GM23338 (cell line): ENCODE measurements at regions not wholly inside any gene's neighbourhood (a gene's known extent, or its start where the extent isn't known, plus 50 kb on each side); places are given as distances from the start of the nearest gene placed in this dataset.

Experiments
- ATAC-seq: fragments of 200-7000 bp; cut with Tn5 transposase; 3 replicates; pipeline ENCODE4 v1.9.1; 2020
- DNase-seq: peaks from one replicate; pipeline ENCODE4 v3.0.0-alpha.2; 2015; ENCODE audit warnings: low spot score
- H2AFZ ChIP-seq: fragments of 200-600 bp; sonication (generic); 2 replicates; pipeline ENCODE4 v1.8.0; 2016; ENCODE audit warnings: antibody characterized with exemption, mild to moderate bottlenecking, moderate library complexity
- H3F3A ChIP-seq: fragments of 200-600 bp; sonication (generic); replicated peaks from 2 replicates; pipeline ENCODE4 v1.8.0; 2017; ENCODE audit warnings: antibody characterized with exemption, mixed run types, low read depth
- H3K27ac ChIP-seq: fragments of 200-600 bp; sonication (generic); 2 replicates; pipeline ENCODE4 v1.6.1; 2016; ENCODE audit warnings: low read depth
- H3K27me3 ChIP-seq: fragments of 200-600 bp; sonication (generic); 2 replicates; pipeline ENCODE4 v1.8.0; 2016; ENCODE audit warnings: mild to moderate bottlenecking, mixed run types, moderate library complexity; ENCODE audit not compliant: insufficient read depth
- H3K36me3 ChIP-seq: fragments of 200-600 bp; sonication (generic); 2 replicates; pipeline ENCODE4 v1.8.0; 2016; ENCODE audit warnings: mild to moderate bottlenecking; ENCODE audit not compliant: insufficient read depth
- H3K4me1 ChIP-seq: fragments of 200-600 bp; sonication (generic); 2 replicates; pipeline ENCODE4 v1.8.0; 2016; ENCODE audit warnings: mild to moderate bottlenecking, moderate library complexity; ENCODE audit not compliant: insufficient read depth
- H3K4me2 ChIP-seq: fragments of 200-600 bp; sonication (generic); 2 replicates; pipeline ENCODE4 v1.7.1; 2017; ENCODE audit warnings: mixed run types
- H3K4me3 ChIP-seq: fragments of 200-600 bp; sonication (generic); 2 replicates; pipeline ENCODE4 v1.6.1; 2016; ENCODE audit warnings: mixed run types
- H3K79me2 ChIP-seq: fragments of 200-600 bp; sonication (generic); replicated peaks from 2 replicates; pipeline ENCODE4 v1.8.0; 2017; ENCODE audit warnings: mild to moderate bottlenecking; ENCODE audit not compliant: insufficient read depth
- H3K9me2 ChIP-seq: fragments of 200-600 bp; sonication (generic); 2 replicates; pipeline ENCODE4 v1.8.0; 2017; ENCODE audit not compliant: insufficient read depth
- H4K20me1 ChIP-seq: fragments of 200-600 bp; sonication (generic); replicated peaks from 2 replicates; pipeline ENCODE4 v1.8.0; 2017; ENCODE audit warnings: mild to moderate bottlenecking; ENCODE audit not compliant: insufficient read depth
- H3K27ac Mint-ChIP-seq: 2 replicates; pipeline ENCODE4 v1.8.0; 2020; ENCODE audit warnings: inconsistent platforms, mild to moderate bottlenecking, moderate library complexity, mixed read lengths
- H3K27me3 Mint-ChIP-seq: 3 replicates; pipeline ENCODE4 v1.8.0; 2022; ENCODE audit warnings: low read depth, mild to moderate bottlenecking, moderate library complexity, mixed read lengths, inconsistent platforms; ENCODE audit not compliant: insufficient read depth, poor library complexity
- H3K36me3 Mint-ChIP-seq: 3 replicates; pipeline ENCODE4 v1.8.0; 2021; ENCODE audit warnings: low read depth, mild to moderate bottlenecking, inconsistent platforms, moderate library complexity, mixed read lengths
- H3K4me1 Mint-ChIP-seq: 3 replicates; pipeline ENCODE4 v1.8.0; 2020; ENCODE audit warnings: mild to moderate bottlenecking, inconsistent platforms, mixed read lengths
- H3K4me3 Mint-ChIP-seq: 3 replicates; pipeline ENCODE4 v1.8.0; 2021; ENCODE audit warnings: moderate library complexity, mild to moderate bottlenecking, inconsistent platforms, mixed read lengths
- H3K9me3 Mint-ChIP-seq: 3 replicates; pipeline ENCODE4 v1.8.0; 2020; ENCODE audit warnings: moderate library complexity, mild to moderate bottlenecking, inconsistent platforms, mixed read lengths
- EZH2 ChIP-seq: fragments of 200-600 bp; sonication (generic); IDR thresholded peaks from one replicate; pipeline ENCODE4 v1.8.0; 2017; ENCODE audit warnings: antibody characterized with exemption, mild to moderate bottlenecking, low read depth; ENCODE audit not compliant: unreplicated experiment
- EZH2phosphoT487 ChIP-seq: fragments of 200-600 bp; sonication (generic); IDR thresholded peaks from one replicate; pipeline ENCODE4 v1.8.1; 2018; ENCODE audit warnings: antibody characterized with exemption; ENCODE audit not compliant: unreplicated experiment
- JUNB ChIP-seq: IDR thresholded peaks from one replicate; pipeline ENCODE4 v1.6.1; 2016; ENCODE audit warnings: antibody characterized with exemption; ENCODE audit not compliant: unreplicated experiment
- NANOG ChIP-seq: IDR thresholded peaks from 2 replicates; pipeline ENCODE4 v1.6.1; 2016; ENCODE audit warnings: antibody characterized with exemption, borderline replicate concordance
- POLR2AphosphoS5 ChIP-seq: IDR thresholded peaks from 2 replicates; pipeline ENCODE4 v1.6.1; 2016; ENCODE audit warnings: antibody characterized with exemption, low read depth
- ZNF114 ChIP-seq: fragments of 250-450 bp; sonication (Bioruptor Pico); IDR thresholded peaks from 2 replicates; pipeline ENCODE4 v1.5.0; 2020; ENCODE audit warnings: mild to moderate bottlenecking, moderate library complexity
- ZNF331 ChIP-seq: fragments of 250-450 bp; sonication (Bioruptor Pico); IDR thresholded peaks from 2 replicates; pipeline ENCODE4 v1.5.0; 2020; ENCODE audit warnings: low read depth, mild to moderate bottlenecking, moderate library complexity
- TF ChIP-seq, protein P1 (sequence below): IDR thresholded peaks from 2 replicates; pipeline ENCODE4 v1.6.1; 2016; ENCODE audit warnings: antibody characterized with exemption
- TF ChIP-seq, protein P2 (sequence below), 2 experiments: fragments of 200-600 bp in 1 of 2; sonication (generic) in 1 of 2; conservative IDR thresholded peaks; 2 replicates each; pipeline versions ENCODE4 v1.5.1 to v1.6.1; 2016 to 2017; ENCODE audit warnings: antibody characterized with exemption in 2 of 2, low read depth in 2 of 2, mild to moderate bottlenecking in 2 of 2, moderate library complexity in 1 of 2
- TF ChIP-seq, protein P3 (sequence below): IDR thresholded peaks from one replicate; pipeline ENCODE4 v1.6.1; 2018; ENCODE audit warnings: antibody characterized with exemption; ENCODE audit not compliant: unreplicated experiment

DNA sequence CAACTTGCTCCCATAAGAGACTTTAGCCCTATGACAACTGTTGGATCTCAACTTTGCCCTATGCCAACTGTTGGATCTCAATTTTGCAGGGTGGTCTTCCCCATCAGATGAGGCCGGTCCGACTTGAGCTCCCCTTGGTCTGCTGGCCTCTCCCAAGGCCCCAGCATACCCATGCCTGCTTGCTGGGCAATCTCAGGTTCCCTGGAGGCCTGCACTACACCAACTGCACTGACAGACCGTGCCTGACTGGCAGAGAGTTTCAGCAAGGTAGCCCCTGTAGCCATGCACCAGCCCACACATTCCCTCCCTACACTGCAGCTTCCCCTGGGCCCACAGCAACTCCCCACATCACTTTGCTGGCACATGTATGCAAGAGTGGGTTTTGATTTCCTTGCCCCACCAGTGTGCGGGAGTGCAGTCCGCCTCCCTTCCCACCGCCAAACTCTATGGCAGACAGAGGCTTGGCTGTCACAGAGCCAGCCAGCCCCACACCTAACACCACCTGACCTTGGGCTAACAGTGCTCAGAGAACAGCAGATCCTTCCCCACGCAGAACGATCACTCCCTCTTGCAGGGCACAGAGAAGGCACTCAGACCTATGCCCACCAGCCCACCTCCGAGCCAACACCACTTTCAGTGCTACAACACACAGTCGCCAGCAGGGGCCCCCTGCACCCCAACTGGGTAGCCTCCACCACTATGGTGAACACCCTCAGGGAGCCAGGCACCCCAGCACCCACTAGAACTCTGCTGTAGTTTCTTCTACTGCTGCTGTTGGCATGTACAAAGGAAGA, 279.9 kb upstream of the COX7C start:
- Mint-ChIP-seq H3K4me1 (no peaks in the 10 kb centered on the region), H3K36me3 (no peaks in the 10 kb centered on the region), H3K27me3 (peaks cover 2% of the 10 kb centered on the region), H3K9me3 (no peaks in the 10 kb centered on the region), H3K27ac (no peak overlapping the region), H3K4me3 (no peak overlapping the region)
- Histone ChIP-seq H3K27ac (no peak overlapping the region), H3K36me3 (no peaks in the 10 kb centered on the region), H3K9me2 (no peaks in the 10 kb centered on the region), H3K4me1 (no peaks in the 10 kb centered on the region), H3K4me2 (no peak overlapping the region), H3K27me3 (no peaks in the 10 kb centered on the region), H2AFZ (peak overlapping the region; percentile 73), H3F3A (no peaks in the 10 kb centered on the region), H4K20me1 (no peaks in the 10 kb centered on the region), H3K79me2 (no peaks in the 10 kb centered on the region), H3K4me3 (no peak overlapping the region)
- TF ChIP-seq, protein P1, sequence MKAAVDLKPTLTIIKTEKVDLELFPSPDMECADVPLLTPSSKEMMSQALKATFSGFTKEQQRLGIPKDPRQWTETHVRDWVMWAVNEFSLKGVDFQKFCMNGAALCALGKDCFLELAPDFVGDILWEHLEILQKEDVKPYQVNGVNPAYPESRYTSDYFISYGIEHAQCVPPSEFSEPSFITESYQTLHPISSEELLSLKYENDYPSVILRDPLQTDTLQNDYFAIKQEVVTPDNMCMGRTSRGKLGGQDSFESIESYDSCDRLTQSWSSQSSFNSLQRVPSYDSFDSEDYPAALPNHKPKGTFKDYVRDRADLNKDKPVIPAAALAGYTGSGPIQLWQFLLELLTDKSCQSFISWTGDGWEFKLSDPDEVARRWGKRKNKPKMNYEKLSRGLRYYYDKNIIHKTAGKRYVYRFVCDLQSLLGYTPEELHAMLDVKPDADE, result no peak
- TF ChIP-seq POLR2AphosphoS5 (no peak), ZNF331 (CRISPR knock-in tag) (no peak), EZH2phosphoT487 (no peak), JUNB (no peak)
- TF ChIP-seq, protein P2, sequence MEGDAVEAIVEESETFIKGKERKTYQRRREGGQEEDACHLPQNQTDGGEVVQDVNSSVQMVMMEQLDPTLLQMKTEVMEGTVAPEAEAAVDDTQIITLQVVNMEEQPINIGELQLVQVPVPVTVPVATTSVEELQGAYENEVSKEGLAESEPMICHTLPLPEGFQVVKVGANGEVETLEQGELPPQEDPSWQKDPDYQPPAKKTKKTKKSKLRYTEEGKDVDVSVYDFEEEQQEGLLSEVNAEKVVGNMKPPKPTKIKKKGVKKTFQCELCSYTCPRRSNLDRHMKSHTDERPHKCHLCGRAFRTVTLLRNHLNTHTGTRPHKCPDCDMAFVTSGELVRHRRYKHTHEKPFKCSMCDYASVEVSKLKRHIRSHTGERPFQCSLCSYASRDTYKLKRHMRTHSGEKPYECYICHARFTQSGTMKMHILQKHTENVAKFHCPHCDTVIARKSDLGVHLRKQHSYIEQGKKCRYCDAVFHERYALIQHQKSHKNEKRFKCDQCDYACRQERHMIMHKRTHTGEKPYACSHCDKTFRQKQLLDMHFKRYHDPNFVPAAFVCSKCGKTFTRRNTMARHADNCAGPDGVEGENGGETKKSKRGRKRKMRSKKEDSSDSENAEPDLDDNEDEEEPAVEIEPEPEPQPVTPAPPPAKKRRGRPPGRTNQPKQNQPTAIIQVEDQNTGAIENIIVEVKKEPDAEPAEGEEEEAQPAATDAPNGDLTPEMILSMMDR (conservative IDR thresholded peaks at IDR 0.05; ENCODE audit: low read depth in 2 of 2), result peak; percentile 57 to 73
- ATAC-seq (peak; percentile 99), DNase-seq (peak; percentile 64)

DNA sequence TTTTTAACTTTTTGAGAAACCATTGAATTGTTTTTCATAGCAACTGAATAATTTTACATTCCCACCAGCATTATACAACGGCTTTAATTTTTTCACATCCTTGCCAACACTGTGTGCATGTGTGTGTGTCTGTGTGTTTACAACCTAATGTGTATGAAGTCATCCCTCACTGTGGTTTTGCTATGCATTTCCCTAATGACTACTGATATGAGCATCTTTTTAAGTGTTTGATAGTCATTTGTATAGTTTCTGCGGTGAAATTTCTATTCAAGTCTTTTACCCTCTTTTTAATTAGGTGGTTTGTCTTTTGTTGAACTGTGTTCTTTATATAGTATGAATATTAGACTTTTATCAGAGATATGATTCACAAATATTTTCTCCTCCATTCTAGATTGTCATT, 263.1 kb upstream of the COX7C start:
- Histone ChIP-seq H3K79me2 (no peaks in the 10 kb centered on the region), H2AFZ (no peak overlapping the region), H3K36me3 (no peaks in the 10 kb centered on the region), H3K4me2 (no peak overlapping the region), H3K27ac (no peak overlapping the region), H3F3A (no peaks in the 10 kb centered on the region), H3K4me1 (no peaks in the 10 kb centered on the region), H3K4me3 (no peak overlapping the region), H3K9me2 (no peaks in the 10 kb centered on the region), H3K27me3 (no peaks in the 10 kb centered on the region), H4K20me1 (no peaks in the 10 kb centered on the region)
- H3K27me3 Mint-ChIP-seq, result no peaks in the 10 kb centered on the region
- no peaks in the 10 kb centered on the region for H3K36me3 Mint-ChIP-seq
- no peak overlapping the region for H3K4me3 Mint-ChIP-seq
- TF ChIP-seq JUNB, result no peak
- no peaks in the 10 kb centered on the region for H3K4me1 Mint-ChIP-seq
- no peak for ATAC-seq
- H3K27ac Mint-ChIP-seq, result no peak overlapping the region
- H3K9me3 Mint-ChIP-seq, result no peaks in the 10 kb centered on the region
- no peak for DNase-seq

DNA sequence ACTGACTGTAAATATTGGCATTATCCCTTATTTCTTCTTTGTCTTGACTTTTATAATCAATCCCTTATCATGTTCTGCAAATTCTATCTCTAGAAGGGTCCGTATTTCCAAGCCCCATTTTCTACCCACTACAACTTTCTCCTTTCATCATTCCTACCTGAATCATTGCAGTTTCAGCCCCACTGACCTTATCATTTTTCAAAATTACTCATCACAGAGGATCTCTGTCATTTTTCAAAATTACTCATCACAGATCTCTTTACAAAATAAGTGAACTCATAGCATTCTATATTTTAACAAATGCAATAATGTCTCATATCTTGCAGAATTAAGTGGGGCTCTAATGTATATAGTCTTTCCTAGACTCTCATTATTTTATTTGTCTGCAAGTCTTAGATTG, 256.9 kb upstream of the COX7C start:
- ATAC-seq (no peak), DNase-seq (no peak)
- no peak for TF ChIP-seq EZH2
- TF ChIP-seq NANOG, result no peak
- no peak for TF ChIP-seq ZNF114 (CRISPR knock-in tag)
- no peak for TF ChIP-seq EZH2phosphoT487
- TF ChIP-seq, protein P3, sequence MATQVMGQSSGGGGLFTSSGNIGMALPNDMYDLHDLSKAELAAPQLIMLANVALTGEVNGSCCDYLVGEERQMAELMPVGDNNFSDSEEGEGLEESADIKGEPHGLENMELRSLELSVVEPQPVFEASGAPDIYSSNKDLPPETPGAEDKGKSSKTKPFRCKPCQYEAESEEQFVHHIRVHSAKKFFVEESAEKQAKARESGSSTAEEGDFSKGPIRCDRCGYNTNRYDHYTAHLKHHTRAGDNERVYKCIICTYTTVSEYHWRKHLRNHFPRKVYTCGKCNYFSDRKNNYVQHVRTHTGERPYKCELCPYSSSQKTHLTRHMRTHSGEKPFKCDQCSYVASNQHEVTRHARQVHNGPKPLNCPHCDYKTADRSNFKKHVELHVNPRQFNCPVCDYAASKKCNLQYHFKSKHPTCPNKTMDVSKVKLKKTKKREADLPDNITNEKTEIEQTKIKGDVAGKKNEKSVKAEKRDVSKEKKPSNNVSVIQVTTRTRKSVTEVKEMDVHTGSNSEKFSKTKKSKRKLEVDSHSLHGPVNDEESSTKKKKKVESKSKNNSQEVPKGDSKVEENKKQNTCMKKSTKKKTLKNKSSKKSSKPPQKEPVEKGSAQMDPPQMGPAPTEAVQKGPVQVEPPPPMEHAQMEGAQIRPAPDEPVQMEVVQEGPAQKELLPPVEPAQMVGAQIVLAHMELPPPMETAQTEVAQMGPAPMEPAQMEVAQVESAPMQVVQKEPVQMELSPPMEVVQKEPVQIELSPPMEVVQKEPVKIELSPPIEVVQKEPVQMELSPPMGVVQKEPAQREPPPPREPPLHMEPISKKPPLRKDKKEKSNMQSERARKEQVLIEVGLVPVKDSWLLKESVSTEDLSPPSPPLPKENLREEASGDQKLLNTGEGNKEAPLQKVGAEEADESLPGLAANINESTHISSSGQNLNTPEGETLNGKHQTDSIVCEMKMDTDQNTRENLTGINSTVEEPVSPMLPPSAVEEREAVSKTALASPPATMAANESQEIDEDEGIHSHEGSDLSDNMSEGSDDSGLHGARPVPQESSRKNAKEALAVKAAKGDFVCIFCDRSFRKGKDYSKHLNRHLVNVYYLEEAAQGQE, result no peak
- no peaks in the 10 kb centered on the region for H3K27me3 ChIP-seq
- no peaks in the 10 kb centered on the region for H3K4me1 Mint-ChIP-seq
- no peaks in the 10 kb centered on the region for H3K36me3 ChIP-seq
- no peaks in the 10 kb centered on the region for H3F3A ChIP-seq
- H3K4me1 ChIP-seq, result no peaks in the 10 kb centered on the region
- no peaks in the 10 kb centered on the region for H3K36me3 Mint-ChIP-seq
- H3K27ac Mint-ChIP-seq, result no peak overlapping the region
- H3K27me3 Mint-ChIP-seq, result no peaks in the 10 kb centered on the region
- H2AFZ ChIP-seq, result no peak overlapping the region
- no peak overlapping the region for H3K4me2 ChIP-seq
- H3K4me3 Mint-ChIP-seq, result no peak overlapping the region
- H3K9me3 Mint-ChIP-seq, result no peaks in the 10 kb centered on the region
- no peak overlapping the region for H3K27ac ChIP-seq
- H3K79me2 ChIP-seq, result no peaks in the 10 kb centered on the region
- H3K4me3 ChIP-seq, result no peak overlapping the region
- no peaks in the 10 kb centered on the region for H4K20me1 ChIP-seq
- no peaks in the 10 kb centered on the region for H3K9me2 ChIP-seq
